GM21717 (cell line): ENCODE measurements at regions not wholly inside any gene's neighbourhood (a gene's known extent, or its start where the extent isn't known, plus 50 kb on each side); places are given as distances from the start of the nearest gene placed in this dataset.
"Not testable (repeated sequence)": the region's sequence is repeated elsewhere in the genome, so short reads cannot be mapped to it uniquely, and the experiment has no call there.

Source experiments
- ATAC-seq: cut with Tn5 transposase; IDR thresholded peaks from one replicate; pipeline ENCODE4 v1.9.1; 2021; ENCODE audit warnings: mild to moderate bottlenecking, moderate library complexity; ENCODE audit not compliant: unreplicated experiment

GRCh38 chr10:125554753-125555152 is 128.2 kb downstream of the TEX36 start:
- no peak for ATAC-seq

- ATAC-seq: no peak
Observed at GRCh38 chr10:125554016-125554703, 128.8 kb downstream of the TEX36 start.

- ATAC-seq: no peak
Observed at GRCh38 chr10:125553091-125553490, 129.9 kb downstream of the TEX36 start.

- ATAC-seq: no peak
Observed at GRCh38 chr10:125551247-125551646, 131.7 kb downstream of the TEX36 start.

- ATAC-seq: no peak
Observed at GRCh38 chr10:125550362-125550761, 132.6 kb downstream of the TEX36 start.

GRCh38 chr10:125549653-125550052 is 133.3 kb downstream of the TEX36 start:
- ATAC-seq: no peak

GRCh38 chr10:125548878-125549277 is 134.1 kb downstream of the TEX36 start:
- no peak for ATAC-seq

- ATAC-seq: no peak
Observed at GRCh38 chr10:125548356-125548755, 134.6 kb downstream of the TEX36 start.

- no peak for ATAC-seq
Observed at GRCh38 chr10:125547010-125547650, 135.8 kb downstream of the TEX36 start.

GRCh38 chr10:125543796-125544195 is 139.2 kb downstream of the TEX36 start:
- no peak for ATAC-seq

GRCh38 chr10:125538947-125539731 is 143.8 kb downstream of the TEX36 start:
- no peak for ATAC-seq

- no peak for ATAC-seq
Observed at GRCh38 chr10:125536236-125536635, 146.7 kb downstream of the TEX36 start.

GRCh38 chr10:125535559-125535958 is 147.4 kb downstream of the TEX36 start:
- no peak for ATAC-seq

GRCh38 chr10:125534515-125534914 is 148.4 kb downstream of the TEX36 start:
- ATAC-seq: no peak

GRCh38 chr10:125533866-125534265 is 149.1 kb downstream of the TEX36 start:
- ATAC-seq: no peak

GRCh38 chr10:125531465-125531864 is 151.5 kb downstream of the TEX36 start:
- no peak for ATAC-seq

GRCh38 chr10:125523347-125523746 is 159.6 kb downstream of the TEX36 start:
- ATAC-seq: no peak

GRCh38 chr10:125521721-125522680 is 161.0 kb downstream of the TEX36 start:
- no peak for ATAC-seq

- no peak for ATAC-seq
Observed at GRCh38 chr10:125520968-125521367, 162.0 kb downstream of the TEX36 start.

GRCh38 chr10:125518397-125518796 is 164.6 kb downstream of the TEX36 start:
- not testable (repeated sequence) for ATAC-seq

GRCh38 chr10:125515571-125515970 is 167.4 kb downstream of the TEX36 start:
- ATAC-seq: no peak
